Breast epithelium (tissue), 3 donors: ENCODE measurements at regions not wholly inside any gene's neighbourhood (a gene's known extent, or its start where the extent isn't known, plus 50 kb on each side); places are given as distances from the start of the nearest gene placed in this dataset.

Source experiments
- POLR2A ChIP-seq: fragments of 450-650 bp; IDR thresholded peaks from one replicate; pipeline ENCODE4 v1.6.1; 2016; ENCODE audit warnings: antibody characterized with exemption, mild to moderate bottlenecking, moderate library complexity
- POLR2AphosphoS5 ChIP-seq, 3 donors: sonication (generic); formaldehyde crosslinking; IDR thresholded peaks; one replicate each; pipeline ENCODE4 v1.6.1; 2017; ENCODE audit warnings: antibody characterized with exemption in 3 of 3
- TF ChIP-seq, protein P1 (sequence below), 3 donors: fragments of 450-650 bp; IDR thresholded peaks; one replicate each; pipeline ENCODE4 v1.5.1; 2016 to 2017; ENCODE audit warnings: antibody characterized with exemption in 3 of 3, mild to moderate bottlenecking in 3 of 3, moderate library complexity in 3 of 3

DNA sequence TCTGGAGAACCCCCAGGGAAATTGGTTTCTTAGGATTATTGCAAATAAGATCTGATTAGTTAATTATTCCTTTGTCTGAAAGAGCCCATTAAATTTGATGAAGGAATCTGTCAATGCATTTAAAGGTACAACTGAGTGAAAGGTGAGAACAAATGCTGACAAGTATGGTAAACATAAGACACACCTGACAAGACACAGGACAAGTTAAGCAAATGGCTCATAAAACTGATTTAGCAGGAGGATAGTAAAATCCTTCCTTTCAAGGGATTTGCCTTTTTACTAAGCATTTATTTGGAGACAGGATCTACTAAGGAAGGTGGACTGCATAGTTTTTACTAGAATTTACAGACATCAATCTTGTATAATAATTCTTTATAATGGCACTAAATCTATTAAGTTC is 553.9 kb downstream of the SPRY1 start:
- TF ChIP-seq, protein P1, sequence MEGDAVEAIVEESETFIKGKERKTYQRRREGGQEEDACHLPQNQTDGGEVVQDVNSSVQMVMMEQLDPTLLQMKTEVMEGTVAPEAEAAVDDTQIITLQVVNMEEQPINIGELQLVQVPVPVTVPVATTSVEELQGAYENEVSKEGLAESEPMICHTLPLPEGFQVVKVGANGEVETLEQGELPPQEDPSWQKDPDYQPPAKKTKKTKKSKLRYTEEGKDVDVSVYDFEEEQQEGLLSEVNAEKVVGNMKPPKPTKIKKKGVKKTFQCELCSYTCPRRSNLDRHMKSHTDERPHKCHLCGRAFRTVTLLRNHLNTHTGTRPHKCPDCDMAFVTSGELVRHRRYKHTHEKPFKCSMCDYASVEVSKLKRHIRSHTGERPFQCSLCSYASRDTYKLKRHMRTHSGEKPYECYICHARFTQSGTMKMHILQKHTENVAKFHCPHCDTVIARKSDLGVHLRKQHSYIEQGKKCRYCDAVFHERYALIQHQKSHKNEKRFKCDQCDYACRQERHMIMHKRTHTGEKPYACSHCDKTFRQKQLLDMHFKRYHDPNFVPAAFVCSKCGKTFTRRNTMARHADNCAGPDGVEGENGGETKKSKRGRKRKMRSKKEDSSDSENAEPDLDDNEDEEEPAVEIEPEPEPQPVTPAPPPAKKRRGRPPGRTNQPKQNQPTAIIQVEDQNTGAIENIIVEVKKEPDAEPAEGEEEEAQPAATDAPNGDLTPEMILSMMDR (IDR thresholded peaks at IDR 0.05): no peak
- TF ChIP-seq POLR2A (no peak), POLR2AphosphoS5 (IDR thresholded peaks at IDR 0.05) (no peak)
